ENCODE measurements at regions not wholly inside any gene's neighbourhood (a gene's known extent, or its start where the extent isn't known, plus 50 kb on each side); places are given as distances from the start of the nearest gene placed in this dataset.

DNA sequence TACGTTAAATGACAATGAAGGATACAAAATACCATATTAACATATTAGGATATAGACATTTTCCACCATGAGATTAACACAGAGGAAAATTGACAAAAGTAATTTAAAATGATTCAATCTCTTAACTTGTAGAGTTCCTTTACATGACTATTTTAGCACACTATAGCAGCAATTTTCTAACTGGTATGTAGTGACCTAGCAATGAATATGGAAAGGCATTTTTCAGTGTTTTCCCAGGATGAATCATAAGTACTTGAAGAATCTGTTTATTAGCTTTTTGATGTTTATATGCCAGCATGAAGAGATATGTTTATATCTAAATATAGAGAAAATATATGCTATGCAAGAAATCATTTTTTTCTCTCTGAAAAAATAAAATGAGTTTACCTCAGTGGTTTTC, 782.5 kb upstream of the CDH10 start:
- Mint-ChIP-seq H3K4me1 (ENCODE audit: insufficient read depth, unreplicated experiment) (peaks cover 6% of the 10 kb centered on the region), H3K36me3 (ENCODE audit: insufficient read depth, unreplicated experiment) (no peaks in the 10 kb centered on the region), H3K27me3 (ENCODE audit: insufficient read depth, unreplicated experiment) (no peaks in the 10 kb centered on the region), H3K9me3 (ENCODE audit: unreplicated experiment) (peaks cover 6% of the 10 kb centered on the region), H3K27ac (ENCODE audit: low read depth, unreplicated experiment) (no peak overlapping the region), H3K4me3 (ENCODE audit: unreplicated experiment) (no peak overlapping the region)
- no peak for DNase-seq (ENCODE audit: unreplicated experiment)
- BruUV-seq (replicated peaks), result no TSS peak
- intact Hi-C loops (cut with micrococcal nuclease), result no loop called here
- ChIA-PET CTCF (no interaction called here), POLR2A (no interaction called here)
- no peak for TF ChIP-seq CTCF (IDR thresholded peaks at IDR 0.05; ENCODE audit: unreplicated experiment)

DNA sequence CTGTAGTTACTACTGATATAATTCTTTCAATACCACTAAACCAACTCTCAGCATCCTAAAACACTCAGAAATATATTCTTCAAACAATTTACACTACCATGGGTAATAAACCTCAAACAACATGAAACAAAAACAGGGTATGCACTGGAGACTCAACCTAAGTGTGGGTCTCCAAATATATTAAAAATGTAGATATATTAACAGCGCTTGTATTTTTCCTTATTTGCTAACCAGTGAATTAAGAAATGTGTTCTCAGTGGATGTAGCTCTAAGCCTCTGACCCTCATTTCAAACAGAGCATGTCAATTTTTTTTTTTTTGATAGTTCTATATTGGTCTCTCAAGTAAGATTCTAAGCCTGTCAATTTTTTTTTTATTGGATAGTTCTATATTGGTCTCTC, 778.5 kb upstream of the CDH10 start:
- Mint-ChIP-seq H3K4me3 (ENCODE audit: unreplicated experiment) (no peak overlapping the region), H3K27me3 (ENCODE audit: insufficient read depth, unreplicated experiment) (no peaks in the 10 kb centered on the region)
- POLR2A ChIA-PET, result no interaction called here

DNA sequence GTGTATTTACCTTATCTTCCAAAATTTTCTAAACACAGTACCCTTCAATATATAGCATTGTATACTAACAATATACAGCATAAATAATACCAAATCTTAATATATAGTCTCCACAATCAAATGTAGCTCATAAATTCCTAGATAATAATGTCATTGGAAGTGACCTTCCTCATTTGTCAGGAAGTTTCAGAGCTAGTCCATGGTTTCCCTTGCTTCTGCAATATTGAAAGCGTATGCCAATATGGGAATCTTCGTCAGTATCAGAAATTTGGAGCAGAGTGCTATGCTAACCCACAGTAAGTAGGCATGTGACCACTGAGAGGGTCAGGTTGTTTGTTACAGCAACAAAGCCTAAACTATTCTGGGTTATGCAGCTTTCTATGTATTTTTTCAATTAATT, 774.9 kb upstream of the CDH10 start:
- POLR2A ChIA-PET, result interaction anchor here (0.7 to 1.0 kb wide), 2 partner anchors 13 to 16 kb away, joined by 3 read pairs; no protein-coding TSS in a partner anchor
- intact Hi-C loops (cut with micrococcal nuclease), result no loop called here
- no TSS peak for BruUV-seq (replicated peaks)
- Mint-ChIP-seq H3K27ac (ENCODE audit: low read depth, unreplicated experiment) (no peak overlapping the region), H3K36me3 (ENCODE audit: insufficient read depth, unreplicated experiment) (no peaks in the 10 kb centered on the region), H3K9me3 (ENCODE audit: unreplicated experiment) (peaks cover 4% of the 10 kb centered on the region), H3K27me3 (ENCODE audit: insufficient read depth, unreplicated experiment) (no peaks in the 10 kb centered on the region), H3K4me3 (ENCODE audit: unreplicated experiment) (no peak overlapping the region), H3K4me1 (ENCODE audit: insufficient read depth, unreplicated experiment) (peaks cover 7% of the 10 kb centered on the region)
- DNase-seq (ENCODE audit: unreplicated experiment), result no peak
- TF ChIP-seq CTCF (IDR thresholded peaks at IDR 0.05; ENCODE audit: unreplicated experiment), result no peak
- CTCF ChIA-PET, result no interaction called here

More for the DNA sequence above, 778.5 kb upstream of the CDH10 start:
- Mint-ChIP-seq H3K9me3 (ENCODE audit: unreplicated experiment) (peaks cover 6% of the 10 kb centered on the region), H3K36me3 (ENCODE audit: insufficient read depth, unreplicated experiment) (no peaks in the 10 kb centered on the region), H3K27ac (ENCODE audit: low read depth, unreplicated experiment) (no peak overlapping the region), H3K4me1 (ENCODE audit: insufficient read depth, unreplicated experiment) (peaks cover 6% of the 10 kb centered on the region)
- BruUV-seq (replicated peaks), result no TSS peak
- TF ChIP-seq CTCF (IDR thresholded peaks at IDR 0.05; ENCODE audit: unreplicated experiment), result no peak
- DNase-seq (ENCODE audit: unreplicated experiment), result no peak
- CTCF ChIA-PET, result interaction anchor here (0.6 kb wide), 1 partner anchor 439 kb away, joined by 5 read pairs; no protein-coding TSS in a partner anchor
- intact Hi-C loops (cut with micrococcal nuclease), result no loop called here

DNA sequence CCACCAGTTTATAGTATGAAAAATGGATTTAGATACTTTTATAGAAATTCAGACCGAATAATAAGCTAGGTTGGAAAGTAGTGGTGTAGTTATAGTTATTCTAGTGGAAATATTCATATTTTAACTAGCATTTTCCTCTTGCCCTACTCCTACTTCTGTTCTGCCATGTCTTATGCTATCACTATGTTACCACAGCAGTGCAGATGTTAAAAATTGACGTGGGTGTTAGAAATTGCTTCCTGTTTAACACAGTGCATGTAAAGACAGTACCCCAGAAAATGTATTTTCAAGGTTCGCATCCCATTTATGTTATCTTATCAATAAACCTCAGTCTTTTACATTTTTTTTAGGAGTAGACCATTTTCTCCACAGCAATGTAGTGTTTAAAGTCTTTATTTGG, 774.2 kb upstream of the CDH10 start:
- no TSS peak for BruUV-seq (replicated peaks)
- H3K27me3 Mint-ChIP-seq (ENCODE audit: insufficient read depth, unreplicated experiment), result no peaks in the 10 kb centered on the region
- intact Hi-C loops (cut with micrococcal nuclease), result no loop called here
- POLR2A ChIA-PET, result interaction anchor here (0.7 to 1.0 kb wide), 4 partner anchors 13 to 95 kb away, joined by 3 read pairs; no protein-coding TSS in a partner anchor
- no peaks in the 10 kb centered on the region for H3K9me3 Mint-ChIP-seq (ENCODE audit: unreplicated experiment)
- H3K27ac Mint-ChIP-seq (ENCODE audit: low read depth, unreplicated experiment), result no peak overlapping the region
- no peak for TF ChIP-seq CTCF (IDR thresholded peaks at IDR 0.05; ENCODE audit: unreplicated experiment)
- H3K36me3 Mint-ChIP-seq (ENCODE audit: insufficient read depth, unreplicated experiment), result no peaks in the 10 kb centered on the region
- DNase-seq (ENCODE audit: unreplicated experiment), result no peak
- CTCF ChIA-PET, result interaction anchor here (0.6 kb wide), 1 partner anchor 1221 kb away, joined by 3 read pairs; no protein-coding TSS in a partner anchor
- no peak overlapping the region for H3K4me3 Mint-ChIP-seq (ENCODE audit: unreplicated experiment)
- H3K4me1 Mint-ChIP-seq (ENCODE audit: insufficient read depth, unreplicated experiment), result peaks cover 6% of the 10 kb centered on the region

All from MCF 10A (cell line).